Lower leg skin (tissue), 3 donors: ENCODE measurements at regions not wholly inside any gene's neighbourhood (a gene's known extent, or its start where the extent isn't known, plus 50 kb on each side); places are given as distances from the start of the nearest gene placed in this dataset.

ENCODE experiments used
- CTCF ChIP-seq, 3 donors: fragments of 450-650 bp; IDR thresholded peaks; one replicate each; pipeline ENCODE4 v1.5.1; 2016; ENCODE audit warnings: antibody characterized with exemption in 3 of 3, mild to moderate bottlenecking in 3 of 3, moderate library complexity in 2 of 3
- POLR2A ChIP-seq, 2 donors: fragments of 450-650 bp; IDR thresholded peaks; one replicate each; pipeline ENCODE4 v1.6.1; 2016 to 2017; ENCODE audit warnings: antibody characterized with exemption in 2 of 2, mild to moderate bottlenecking in 1 of 2, moderate library complexity in 1 of 2

- no peak for TF ChIP-seq CTCF (IDR thresholded peaks at IDR 0.05)
- TF ChIP-seq POLR2A (IDR thresholded peaks at IDR 0.05), result no peak
Observed at GRCh38 chr1:95668165-95668564, 434.2 kb downstream of the RWDD3 start.
